Stimulated activated CD8-positive, alpha-beta memory T cell treated with anti-CD3 and anti-CD28 coated beads, Interleukin-4, amount 100 ng/mL, for 24 hours (primary cell): ENCODE measurements at regions not wholly inside any gene's neighbourhood (a gene's known extent, or its start where the extent isn't known, plus 50 kb on each side); places are given as distances from the start of the nearest gene placed in this dataset.

ENCODE experiments used
- DNase-seq: peaks from one replicate; pipeline ENCODE4 v3.0.0-alpha.2; 2020; ENCODE audit warnings: low read depth

- DNase-seq = no peak
Measured at GRCh38 chr12:39125566-39125965, 220.2 kb upstream of the CPNE8 start.

- DNase-seq = no peak
Measured at GRCh38 chr12:39124768-39125167, 219.4 kb upstream of the CPNE8 start.

GRCh38 chr12:39123580-39124253 is 218.3 kb upstream of the CPNE8 start:
- no peak for DNase-seq

GRCh38 chr12:39122562-39123204 is 217.3 kb upstream of the CPNE8 start:
- DNase-seq = no peak

GRCh38 chr12:39116861-39117260 is 211.5 kb upstream of the CPNE8 start:
- DNase-seq = no peak

GRCh38 chr12:39112064-39112463 is 206.7 kb upstream of the CPNE8 start:
- DNase-seq = no peak

GRCh38 chr12:39105111-39105510 is 199.7 kb upstream of the CPNE8 start:
- no peak for DNase-seq

GRCh38 chr12:39103552-39104165 is 198.3 kb upstream of the CPNE8 start:
- DNase-seq = no peak

- DNase-seq = no peak
Measured at GRCh38 chr12:39102474-39103209, 197.3 kb upstream of the CPNE8 start.

GRCh38 chr12:39095636-39096330 is 190.4 kb upstream of the CPNE8 start:
- no peak for DNase-seq

GRCh38 chr12:39081910-39082309 is 176.5 kb upstream of the CPNE8 start:
- DNase-seq = no peak

- no peak for DNase-seq
Measured at GRCh38 chr12:39077226-39077625, 171.8 kb upstream of the CPNE8 start.

- no peak for DNase-seq
Measured at GRCh38 chr12:39074063-39074462, 168.7 kb upstream of the CPNE8 start.

- DNase-seq = no peak
Measured at GRCh38 chr12:39072658-39073057, 167.3 kb upstream of the CPNE8 start.

GRCh38 chr12:39071611-39072010 is 166.2 kb upstream of the CPNE8 start:
- no peak for DNase-seq

- DNase-seq = no peak
Measured at GRCh38 chr12:39070775-39071174, 165.4 kb upstream of the CPNE8 start.

GRCh38 chr12:39065455-39065854 is 160.1 kb upstream of the CPNE8 start:
- no peak for DNase-seq

GRCh38 chr12:39064708-39065107 is 159.3 kb upstream of the CPNE8 start:
- DNase-seq = no peak

- DNase-seq = no peak
Measured at GRCh38 chr12:39062266-39062996, 157.0 kb upstream of the CPNE8 start.

GRCh38 chr12:39061576-39061975 is 156.2 kb upstream of the CPNE8 start:
- no peak for DNase-seq

- DNase-seq = no peak
Measured at GRCh38 chr12:39048395-39048794, 143.0 kb upstream of the CPNE8 start.
